OCI-LY3 (cell line): ENCODE measurements at regions not wholly inside any gene's neighbourhood (a gene's known extent, or its start where the extent isn't known, plus 50 kb on each side); places are given as distances from the start of the nearest gene placed in this dataset.

Experiments used
- EZH2phosphoT487 ChIP-seq: fragments of 200-600 bp; shearing (Covaris generic); IDR thresholded peaks from 2 replicates; pipeline ENCODE4 v1.6.1; 2018; ENCODE audit warnings: antibody characterized with exemption, mixed run types, low read depth
- TF ChIP-seq, protein P1 (sequence below): fragments of 200-600, 300-600 bp; sonication (generic); IDR thresholded peaks from 2 replicates; pipeline ENCODE4 v1.5.1; 2014; ENCODE audit warnings: antibody characterized with exemption, low read length, low read depth

DNA sequence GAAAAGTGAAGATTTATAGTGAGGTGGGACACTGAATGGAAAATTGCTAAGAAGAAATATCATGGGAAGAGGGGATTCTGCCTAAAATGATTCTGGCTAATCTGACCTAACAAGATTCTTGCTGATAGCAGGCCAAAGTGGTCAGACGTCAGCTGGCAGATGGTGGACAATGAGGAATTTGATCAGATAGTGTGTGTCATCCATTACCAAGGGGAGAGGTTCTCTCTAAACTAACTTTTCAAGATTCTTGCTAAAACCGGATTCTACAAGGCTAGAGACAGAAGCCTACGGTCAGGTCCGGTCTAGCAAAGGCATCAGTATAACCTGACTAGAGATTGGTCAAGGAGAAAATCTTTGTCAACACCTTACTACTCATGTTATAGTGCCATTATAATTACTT, 306.0 kb downstream of the ZNF608 start:
- TF ChIP-seq, protein P1, sequence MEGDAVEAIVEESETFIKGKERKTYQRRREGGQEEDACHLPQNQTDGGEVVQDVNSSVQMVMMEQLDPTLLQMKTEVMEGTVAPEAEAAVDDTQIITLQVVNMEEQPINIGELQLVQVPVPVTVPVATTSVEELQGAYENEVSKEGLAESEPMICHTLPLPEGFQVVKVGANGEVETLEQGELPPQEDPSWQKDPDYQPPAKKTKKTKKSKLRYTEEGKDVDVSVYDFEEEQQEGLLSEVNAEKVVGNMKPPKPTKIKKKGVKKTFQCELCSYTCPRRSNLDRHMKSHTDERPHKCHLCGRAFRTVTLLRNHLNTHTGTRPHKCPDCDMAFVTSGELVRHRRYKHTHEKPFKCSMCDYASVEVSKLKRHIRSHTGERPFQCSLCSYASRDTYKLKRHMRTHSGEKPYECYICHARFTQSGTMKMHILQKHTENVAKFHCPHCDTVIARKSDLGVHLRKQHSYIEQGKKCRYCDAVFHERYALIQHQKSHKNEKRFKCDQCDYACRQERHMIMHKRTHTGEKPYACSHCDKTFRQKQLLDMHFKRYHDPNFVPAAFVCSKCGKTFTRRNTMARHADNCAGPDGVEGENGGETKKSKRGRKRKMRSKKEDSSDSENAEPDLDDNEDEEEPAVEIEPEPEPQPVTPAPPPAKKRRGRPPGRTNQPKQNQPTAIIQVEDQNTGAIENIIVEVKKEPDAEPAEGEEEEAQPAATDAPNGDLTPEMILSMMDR = no peak
- no peak for TF ChIP-seq EZH2phosphoT487
